ENCODE measurements at regions not wholly inside any gene's neighbourhood (a gene's known extent, or its start where the extent isn't known, plus 50 kb on each side); places are given as distances from the start of the nearest gene placed in this dataset.

- TF ChIP-seq, protein P1, sequence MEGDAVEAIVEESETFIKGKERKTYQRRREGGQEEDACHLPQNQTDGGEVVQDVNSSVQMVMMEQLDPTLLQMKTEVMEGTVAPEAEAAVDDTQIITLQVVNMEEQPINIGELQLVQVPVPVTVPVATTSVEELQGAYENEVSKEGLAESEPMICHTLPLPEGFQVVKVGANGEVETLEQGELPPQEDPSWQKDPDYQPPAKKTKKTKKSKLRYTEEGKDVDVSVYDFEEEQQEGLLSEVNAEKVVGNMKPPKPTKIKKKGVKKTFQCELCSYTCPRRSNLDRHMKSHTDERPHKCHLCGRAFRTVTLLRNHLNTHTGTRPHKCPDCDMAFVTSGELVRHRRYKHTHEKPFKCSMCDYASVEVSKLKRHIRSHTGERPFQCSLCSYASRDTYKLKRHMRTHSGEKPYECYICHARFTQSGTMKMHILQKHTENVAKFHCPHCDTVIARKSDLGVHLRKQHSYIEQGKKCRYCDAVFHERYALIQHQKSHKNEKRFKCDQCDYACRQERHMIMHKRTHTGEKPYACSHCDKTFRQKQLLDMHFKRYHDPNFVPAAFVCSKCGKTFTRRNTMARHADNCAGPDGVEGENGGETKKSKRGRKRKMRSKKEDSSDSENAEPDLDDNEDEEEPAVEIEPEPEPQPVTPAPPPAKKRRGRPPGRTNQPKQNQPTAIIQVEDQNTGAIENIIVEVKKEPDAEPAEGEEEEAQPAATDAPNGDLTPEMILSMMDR (IDR thresholded peaks at IDR 0.05): no peak
- TF ChIP-seq, protein P2, sequence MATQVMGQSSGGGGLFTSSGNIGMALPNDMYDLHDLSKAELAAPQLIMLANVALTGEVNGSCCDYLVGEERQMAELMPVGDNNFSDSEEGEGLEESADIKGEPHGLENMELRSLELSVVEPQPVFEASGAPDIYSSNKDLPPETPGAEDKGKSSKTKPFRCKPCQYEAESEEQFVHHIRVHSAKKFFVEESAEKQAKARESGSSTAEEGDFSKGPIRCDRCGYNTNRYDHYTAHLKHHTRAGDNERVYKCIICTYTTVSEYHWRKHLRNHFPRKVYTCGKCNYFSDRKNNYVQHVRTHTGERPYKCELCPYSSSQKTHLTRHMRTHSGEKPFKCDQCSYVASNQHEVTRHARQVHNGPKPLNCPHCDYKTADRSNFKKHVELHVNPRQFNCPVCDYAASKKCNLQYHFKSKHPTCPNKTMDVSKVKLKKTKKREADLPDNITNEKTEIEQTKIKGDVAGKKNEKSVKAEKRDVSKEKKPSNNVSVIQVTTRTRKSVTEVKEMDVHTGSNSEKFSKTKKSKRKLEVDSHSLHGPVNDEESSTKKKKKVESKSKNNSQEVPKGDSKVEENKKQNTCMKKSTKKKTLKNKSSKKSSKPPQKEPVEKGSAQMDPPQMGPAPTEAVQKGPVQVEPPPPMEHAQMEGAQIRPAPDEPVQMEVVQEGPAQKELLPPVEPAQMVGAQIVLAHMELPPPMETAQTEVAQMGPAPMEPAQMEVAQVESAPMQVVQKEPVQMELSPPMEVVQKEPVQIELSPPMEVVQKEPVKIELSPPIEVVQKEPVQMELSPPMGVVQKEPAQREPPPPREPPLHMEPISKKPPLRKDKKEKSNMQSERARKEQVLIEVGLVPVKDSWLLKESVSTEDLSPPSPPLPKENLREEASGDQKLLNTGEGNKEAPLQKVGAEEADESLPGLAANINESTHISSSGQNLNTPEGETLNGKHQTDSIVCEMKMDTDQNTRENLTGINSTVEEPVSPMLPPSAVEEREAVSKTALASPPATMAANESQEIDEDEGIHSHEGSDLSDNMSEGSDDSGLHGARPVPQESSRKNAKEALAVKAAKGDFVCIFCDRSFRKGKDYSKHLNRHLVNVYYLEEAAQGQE (IDR thresholded peaks at IDR 0.05; ENCODE audit: insufficient read depth in 1 of 2, low read depth in 2 of 2, low read length in 1 of 2): no peak
- no peak for TF ChIP-seq POLR2AphosphoS5 (IDR thresholded peaks at IDR 0.05; ENCODE audit: low read depth, low read length)
- no peak for TF ChIP-seq TCF7L2 (IDR thresholded peaks at IDR 0.05; ENCODE audit: low read depth, low read length)
- no peak for TF ChIP-seq SIN3A (IDR thresholded peaks at IDR 0.05; ENCODE audit: borderline replicate concordance, insufficient read depth, low read depth, low read length)
Measured at GRCh38 chr11:92386577-92386976, 162.0 kb downstream of the FAT3 start.

All from Panc1 (cell line).